ENCODE measurements at regions not wholly inside any gene's neighbourhood (a gene's known extent, or its start where the extent isn't known, plus 50 kb on each side); places are given as distances from the start of the nearest gene placed in this dataset.
"Not testable (repeated sequence)": the region's sequence is repeated elsewhere in the genome, so short reads cannot be mapped to it uniquely, and the experiment has no call there.

- DNase-seq (ENCODE audit: low read depth in 2 of 2): not testable (repeated sequence)
These were observed 388.3 kb downstream of the IRS2 start for GRCh38 chr13:109398071-109398470.

GRCh38 chr13:109397285-109397684, 389.1 kb downstream of the IRS2 start:
- no peak for DNase-seq (ENCODE audit: low read depth in 2 of 2)

- DNase-seq (ENCODE audit: low read depth in 2 of 2): no peak
These were observed 390.1 kb downstream of the IRS2 start for GRCh38 chr13:109396266-109396665.

- DNase-seq (ENCODE audit: low read depth in 2 of 2): no peak
These were observed 391.4 kb downstream of the IRS2 start for GRCh38 chr13:109395014-109395413.

GRCh38 chr13:109394311-109394988, 391.9 kb downstream of the IRS2 start:
- DNase-seq (ENCODE audit: low read depth in 2 of 2): no peak

GRCh38 chr13:109393045-109393444, 393.3 kb downstream of the IRS2 start:
- no peak for DNase-seq (ENCODE audit: low read depth in 2 of 2)

DNA sequence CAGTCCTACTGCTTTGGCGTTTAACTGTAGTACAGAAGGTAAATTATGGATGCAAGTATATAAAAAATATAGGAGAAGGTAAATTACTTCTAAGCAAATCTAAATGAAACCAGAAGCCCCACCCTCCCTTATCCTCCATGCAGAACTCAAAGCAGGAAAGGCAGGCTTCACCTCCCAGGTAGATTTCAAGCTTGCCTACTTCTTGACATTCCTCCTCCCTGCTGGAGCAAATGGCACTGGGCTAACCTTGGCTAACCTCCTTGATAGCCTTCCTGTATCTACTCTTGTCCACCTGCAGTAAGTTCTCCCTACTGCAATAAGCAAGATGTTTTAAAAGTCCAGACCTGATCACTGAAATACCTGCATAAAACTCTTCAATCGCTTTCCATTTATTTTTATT, 396.0 kb downstream of the IRS2 start:
- DNase-seq (ENCODE audit: low read depth in 2 of 2): no peak

GRCh38 chr13:109389892-109390345, 396.5 kb downstream of the IRS2 start:
- DNase-seq (ENCODE audit: low read depth in 2 of 2): no peak

GRCh38 chr13:109389456-109389855, 396.9 kb downstream of the IRS2 start:
- DNase-seq (ENCODE audit: low read depth in 2 of 2): no peak

- no peak for DNase-seq (ENCODE audit: low read depth in 2 of 2)
These were observed 398.9 kb downstream of the IRS2 start for GRCh38 chr13:109387471-109387870.

DNA sequence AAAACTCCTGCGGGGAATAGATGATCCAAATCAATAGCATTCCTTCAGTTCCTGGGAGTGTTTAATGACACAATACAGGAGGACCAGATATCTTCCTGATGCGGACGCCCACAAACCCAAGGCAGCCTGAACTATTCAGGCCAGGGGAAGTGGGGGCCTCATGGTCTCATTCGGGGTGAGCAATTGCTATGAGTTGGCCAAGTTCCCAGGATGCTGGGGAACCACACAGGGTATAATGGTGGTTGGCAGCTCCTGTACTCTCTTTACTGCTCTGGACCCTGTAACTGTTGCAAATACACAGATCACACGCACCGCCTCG, 401.2 kb downstream of the IRS2 start:
- DNase-seq (ENCODE audit: low read depth in 2 of 2): no peak

GRCh38 chr13:109384491-109385241, 401.7 kb downstream of the IRS2 start:
- no peak for DNase-seq (ENCODE audit: low read depth in 2 of 2)

DNA sequence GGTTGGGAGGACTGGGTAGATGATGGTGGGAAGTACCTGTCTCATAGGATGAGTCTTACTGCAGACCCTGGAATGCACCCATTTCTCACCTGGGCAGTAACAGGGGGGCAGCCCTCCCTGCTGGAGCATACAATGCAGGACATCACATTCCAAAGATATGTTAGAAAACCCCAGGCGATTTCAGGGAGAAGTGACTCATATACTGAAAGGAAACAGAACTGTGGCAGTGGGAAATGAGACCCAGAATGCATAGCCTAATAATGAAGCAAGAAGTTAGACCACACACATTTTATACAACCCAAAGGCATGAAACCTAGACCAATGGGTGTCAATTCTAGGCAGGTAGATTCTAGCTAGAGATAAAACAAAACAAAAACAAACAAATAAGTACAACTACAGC, 402.7 kb downstream of the IRS2 start:
- no peak for DNase-seq (ENCODE audit: low read depth in 2 of 2)

DNA sequence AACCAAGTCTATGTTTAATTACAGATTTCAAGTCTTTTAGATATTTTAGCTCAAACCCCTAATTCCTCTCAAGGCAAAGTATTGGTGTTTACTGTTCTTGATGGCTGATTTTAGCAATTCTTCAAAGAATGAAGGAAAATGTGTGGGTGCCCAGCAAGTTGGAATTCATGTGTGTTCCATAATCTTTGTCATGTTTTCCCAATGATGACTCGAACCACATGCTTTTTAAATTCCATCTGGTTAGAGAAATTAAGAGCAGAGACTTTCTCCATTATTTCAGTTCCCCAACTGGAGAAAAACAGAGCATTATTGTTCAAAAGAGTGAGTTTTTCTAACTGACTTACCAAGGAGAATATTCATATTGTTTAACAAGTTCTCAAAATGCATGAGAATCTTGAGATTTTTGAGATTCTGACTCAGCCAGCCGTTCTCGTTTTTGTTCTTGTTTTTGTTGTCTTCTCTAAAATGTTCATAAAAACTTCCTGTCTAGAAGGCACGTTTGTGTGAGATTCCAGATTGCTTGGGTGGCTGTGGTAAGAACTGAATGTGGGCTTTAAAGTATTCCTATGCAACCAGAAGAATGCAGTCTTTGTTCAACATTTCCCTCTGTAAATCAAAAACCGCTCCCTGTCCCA, 404.7 kb downstream of the IRS2 start:
- DNase-seq (ENCODE audit: low read depth in 2 of 2): no peak

- DNase-seq (ENCODE audit: low read depth in 2 of 2): no peak
These were observed 405.9 kb downstream of the IRS2 start for GRCh38 chr13:109380457-109380856.

- DNase-seq (ENCODE audit: low read depth in 2 of 2): no peak
These were observed 406.5 kb downstream of the IRS2 start for GRCh38 chr13:109379930-109380329.

GRCh38 chr13:109376936-109377335, 409.4 kb downstream of the IRS2 start:
- no peak for DNase-seq (ENCODE audit: low read depth in 2 of 2)

DNA sequence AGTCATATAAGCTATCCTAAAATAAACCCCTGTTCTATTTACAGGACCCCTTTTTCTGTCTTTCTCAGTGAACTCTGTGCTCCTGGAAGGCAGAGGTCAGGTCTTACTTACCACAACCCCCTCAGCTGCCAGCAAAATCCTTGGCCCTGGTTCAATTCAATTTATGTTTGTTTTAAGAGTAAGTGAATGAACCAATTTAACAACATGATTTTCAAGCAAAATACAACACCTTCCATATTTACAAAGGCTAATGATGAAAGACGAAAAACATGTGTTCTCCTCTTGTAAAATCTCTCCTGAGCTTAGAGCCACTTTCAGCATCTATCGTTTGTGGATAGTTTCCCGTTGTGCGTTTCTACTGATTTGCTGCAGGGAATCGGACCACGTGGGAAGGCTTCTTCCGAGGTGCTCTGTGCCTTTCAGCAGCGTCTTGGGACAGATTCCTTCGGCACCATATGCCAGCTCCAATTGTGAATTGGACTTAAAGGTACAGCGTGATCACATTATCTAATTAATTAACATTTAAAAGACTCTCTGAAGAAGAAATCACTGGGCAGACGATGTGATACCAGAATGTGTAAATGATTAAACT, 411.7 kb downstream of the IRS2 start:
- no peak for DNase-seq (ENCODE audit: low read depth in 2 of 2)

- no peak for DNase-seq (ENCODE audit: low read depth in 2 of 2)
These were observed 413.7 kb downstream of the IRS2 start for GRCh38 chr13:109372666-109373065.

DNA sequence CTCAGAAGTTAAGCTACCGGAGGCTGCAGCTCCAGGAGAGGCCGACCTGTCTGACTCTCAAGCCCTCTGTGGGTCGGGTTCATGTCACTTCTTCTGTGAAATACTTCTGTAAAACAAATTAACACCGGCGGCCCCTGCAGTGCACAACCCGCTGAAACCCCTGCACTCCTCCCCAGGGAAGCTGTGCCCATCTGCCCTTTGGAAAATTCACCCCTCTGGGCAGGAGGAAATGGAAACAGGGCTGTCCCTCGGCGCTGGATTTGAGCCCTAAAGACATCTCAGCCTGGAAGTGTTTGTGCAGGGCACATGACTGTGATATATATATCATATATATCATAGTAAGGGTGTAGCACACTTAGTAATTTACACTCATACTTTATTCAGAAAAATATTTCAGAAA, 415.3 kb downstream of the IRS2 start:
- no peak for DNase-seq (ENCODE audit: low read depth in 2 of 2)

- no peak for DNase-seq (ENCODE audit: low read depth in 2 of 2)
These were observed 415.9 kb downstream of the IRS2 start for GRCh38 chr13:109370496-109370895.

- DNase-seq (ENCODE audit: low read depth in 2 of 2): no peak
These were observed 416.9 kb downstream of the IRS2 start for GRCh38 chr13:109369353-109370052.
